MM.1S (cell line): ENCODE measurements at regions not wholly inside any gene's neighbourhood (a gene's known extent, or its start where the extent isn't known, plus 50 kb on each side); places are given as distances from the start of the nearest gene placed in this dataset.
A peak's percentile ranks its signal among the peaks of the same experiment; 100 is the strongest.

Experiments used
- DNase-seq: peaks from one replicate; pipeline ENCODE4 v3.0.0-alpha.2; 2015
- H2AFZ ChIP-seq: fragments of 300-600 bp; sonication (generic); 2 replicates; pipeline ENCODE4 v1.6.0; 2016; ENCODE audit warnings: antibody characterized with exemption, low read length
- H3F3A ChIP-seq: fragments of 300-600 bp; sonication (generic); 2 replicates; pipeline ENCODE4 v1.6.1; 2016; ENCODE audit warnings: mild to moderate bottlenecking, antibody characterized with exemption, low read length, moderate library complexity, mixed read lengths; ENCODE audit not compliant: insufficient read depth
- H3K27ac ChIP-seq: fragments of 300-600 bp; sonication (generic); 2 replicates; pipeline ENCODE4 v1.5.1; 2016; ENCODE audit warnings: mild to moderate bottlenecking, low read length
- H3K27me3 ChIP-seq: fragments of 300-600 bp; sonication (generic); replicated peaks from 2 replicates; pipeline ENCODE4 v1.6.0; 2016; ENCODE audit warnings: low read length; ENCODE audit not compliant: insufficient read depth
- H3K36me3 ChIP-seq: fragments of 300-600 bp; sonication (generic); replicated peaks from 2 replicates; pipeline ENCODE4 v1.6.1; 2016; ENCODE audit warnings: mild to moderate bottlenecking, low read length, mixed read lengths; ENCODE audit not compliant: insufficient read depth
- H3K4me1 ChIP-seq: fragments of 300-600 bp; sonication (generic); 2 replicates; pipeline ENCODE4 v1.6.1; 2016; ENCODE audit warnings: low read length, mixed read lengths
- H3K4me2 ChIP-seq: fragments of 300-600 bp; sonication (generic); 2 replicates; pipeline ENCODE4 v1.6.0; 2016; ENCODE audit warnings: low read depth, low read length
- H3K4me3 ChIP-seq: fragments of 300-600 bp; sonication (generic); 2 replicates; pipeline ENCODE4 v1.5.1; 2016; ENCODE audit warnings: low read length, mixed read lengths
- H3K79me2 ChIP-seq: fragments of 300-600 bp; sonication (generic); 2 replicates; pipeline ENCODE4 v1.6.1; 2016; ENCODE audit warnings: mixed run types, low read length, mixed read lengths
- H3K9ac ChIP-seq: fragments of 300-600 bp; sonication (generic); 2 replicates; pipeline ENCODE4 v1.6.1; 2016; ENCODE audit warnings: low read length, mixed read lengths
- H3K9me2 ChIP-seq: fragments of 300-600 bp; sonication (generic); replicated peaks from 2 replicates; pipeline ENCODE4 v1.6.1; 2016; ENCODE audit warnings: mild to moderate bottlenecking, low read length, mixed read lengths; ENCODE audit not compliant: insufficient read depth
- H3K9me3 ChIP-seq: fragments of 300-600 bp; sonication (generic); replicated peaks from 2 replicates; pipeline ENCODE4 v1.6.1; 2016; ENCODE audit warnings: mild to moderate bottlenecking, low read length, mixed read lengths; ENCODE audit not compliant: insufficient read depth
- H4K20me1 ChIP-seq: fragments of 300-600 bp; sonication (generic); 2 replicates; pipeline ENCODE4 v1.6.1; 2016; ENCODE audit warnings: mild to moderate bottlenecking, low read length, moderate library complexity, mixed read lengths; ENCODE audit not compliant: insufficient read depth
- CTCF ChIP-seq: fragments of 300-600 bp; sonication (generic); IDR thresholded peaks from 2 replicates; pipeline ENCODE4 v1.5.1; 2016; ENCODE audit warnings: antibody characterized with exemption, low read length, mixed read lengths
- EZH2 ChIP-seq: fragments of 300-600 bp; sonication (generic); optimal IDR thresholded peaks from 2 replicates; pipeline ENCODE3; 2017; ENCODE audit warnings: low read depth, mild to moderate bottlenecking, antibody characterized with exemption, low read length, mixed read lengths
- EZH2phosphoT487 ChIP-seq: fragments of 300-600 bp; sonication (generic); IDR thresholded peaks from 2 replicates; pipeline ENCODE4 v1.6.1; 2018; ENCODE audit warnings: antibody characterized with exemption, low read length

GRCh38 chr11:37858398-37858797, 1260.4 kb upstream of the RAG2 start:
- H3K27me3 ChIP-seq, result no peaks in the 10 kb centered on the region
- H3K36me3 ChIP-seq, result no peaks in the 10 kb centered on the region
- TF ChIP-seq EZH2 (no peak), CTCF (peak; percentile 27), EZH2phosphoT487 (no peak)
- H4K20me1 ChIP-seq, result no peaks in the 10 kb centered on the region
- no peaks in the 10 kb centered on the region for H3K4me1 ChIP-seq
- H3K27ac ChIP-seq, result no peak overlapping the region
- no peak overlapping the region for H2AFZ ChIP-seq
- H3F3A ChIP-seq, result no peaks in the 10 kb centered on the region
- no peaks in the 10 kb centered on the region for H3K9me2 ChIP-seq
- H3K4me2 ChIP-seq, result no peak overlapping the region
- no peaks in the 10 kb centered on the region for H3K79me2 ChIP-seq
- H3K4me3 ChIP-seq, result no peak overlapping the region
- H3K9ac ChIP-seq, result no peak overlapping the region
- no peaks in the 10 kb centered on the region for H3K9me3 ChIP-seq
- no peak for DNase-seq

- no peaks in the 10 kb centered on the region for H3K27me3 ChIP-seq
- TF ChIP-seq EZH2phosphoT487, result no peak
- TF ChIP-seq CTCF, result no peak
- no peak for TF ChIP-seq EZH2
- no peak overlapping the region for H2AFZ ChIP-seq
- no peaks in the 10 kb centered on the region for H3K9me2 ChIP-seq
- H3K4me3 ChIP-seq, result no peak overlapping the region
- H3K36me3 ChIP-seq, result no peaks in the 10 kb centered on the region
- no peaks in the 10 kb centered on the region for H3K4me1 ChIP-seq
- H3K4me2 ChIP-seq, result no peak overlapping the region
- DNase-seq, result no peak
- H3K79me2 ChIP-seq, result no peaks in the 10 kb centered on the region
- no peaks in the 10 kb centered on the region for H4K20me1 ChIP-seq
- H3F3A ChIP-seq, result no peaks in the 10 kb centered on the region
- no peak overlapping the region for H3K27ac ChIP-seq
- no peaks in the 10 kb centered on the region for H3K9me3 ChIP-seq
- no peak overlapping the region for H3K9ac ChIP-seq
Observed at GRCh38 chr11:37857726-37858125, 1259.7 kb upstream of the RAG2 start.

- Histone ChIP-seq H3K9ac (no peak overlapping the region), H3K79me2 (no peaks in the 10 kb centered on the region), H2AFZ (no peak overlapping the region), H3K4me2 (no peak overlapping the region), H3K4me1 (no peaks in the 10 kb centered on the region), H3K27me3 (no peaks in the 10 kb centered on the region), H3K9me3 (no peaks in the 10 kb centered on the region), H3K4me3 (no peak overlapping the region), H3F3A (no peaks in the 10 kb centered on the region), H3K9me2 (no peaks in the 10 kb centered on the region), H3K36me3 (no peaks in the 10 kb centered on the region), H3K27ac (no peak overlapping the region), H4K20me1 (no peaks in the 10 kb centered on the region)
- no peak for DNase-seq
- TF ChIP-seq CTCF, result no peak
- no peak for TF ChIP-seq EZH2phosphoT487
- TF ChIP-seq EZH2, result no peak
Observed at GRCh38 chr11:37849706-37850105, 1251.7 kb upstream of the RAG2 start.
